ENCODE measurements at regions not wholly inside any gene's neighbourhood (a gene's known extent, or its start where the extent isn't known, plus 50 kb on each side); places are given as distances from the start of the nearest gene placed in this dataset.
A peak's percentile ranks its signal among the peaks of the same experiment; 100 is the strongest.

GRCh38 chr6:76684875-76685274 lies 612.4 kb upstream of the IMPG1 start:
- H3K4me1 Mint-ChIP-seq (ENCODE audit: low read depth, unreplicated experiment), result peaks cover 12% of the 10 kb centered on the region
- no peaks in the 10 kb centered on the region for H3K9me3 Mint-ChIP-seq (ENCODE audit: unreplicated experiment)
- peak overlapping the region; percentile 70 for H3K27ac Mint-ChIP-seq (ENCODE audit: unreplicated experiment)
- no peak for DNase-seq
- H3K27me3 Mint-ChIP-seq (ENCODE audit: unreplicated experiment), result no peaks in the 10 kb centered on the region
- no peak for TF ChIP-seq CTCF (IDR thresholded peaks at IDR 0.05; ENCODE audit: partially characterized antibody, unreplicated experiment)
- no peak overlapping the region for H3K4me3 Mint-ChIP-seq (ENCODE audit: unreplicated experiment)
- H3K36me3 Mint-ChIP-seq (ENCODE audit: unreplicated experiment), result peaks cover 6% of the 10 kb centered on the region

- Mint-ChIP-seq H3K9me3 (ENCODE audit: unreplicated experiment) (no peaks in the 10 kb centered on the region), H3K27ac (ENCODE audit: unreplicated experiment) (peak overlapping the region; percentile 65), H3K27me3 (ENCODE audit: unreplicated experiment) (no peaks in the 10 kb centered on the region), H3K4me1 (ENCODE audit: low read depth, unreplicated experiment) (peaks cover 12% of the 10 kb centered on the region), H3K36me3 (ENCODE audit: unreplicated experiment) (peaks cover 6% of the 10 kb centered on the region), H3K4me3 (ENCODE audit: unreplicated experiment) (no peak overlapping the region)
- no peak for DNase-seq
- TF ChIP-seq CTCF (IDR thresholded peaks at IDR 0.05; ENCODE audit: partially characterized antibody, unreplicated experiment), result no peak
Measured at GRCh38 chr6:76683985-76684384, 611.5 kb upstream of the IMPG1 start.

GRCh38 chr6:76682842-76683241 lies 610.4 kb upstream of the IMPG1 start:
- Mint-ChIP-seq H3K36me3 (ENCODE audit: unreplicated experiment) (peaks cover under 1% of the 10 kb centered on the region), H3K27ac (ENCODE audit: unreplicated experiment) (no peak overlapping the region), H3K27me3 (ENCODE audit: unreplicated experiment) (no peaks in the 10 kb centered on the region), H3K4me1 (ENCODE audit: low read depth, unreplicated experiment) (peaks cover 12% of the 10 kb centered on the region), H3K9me3 (ENCODE audit: unreplicated experiment) (no peaks in the 10 kb centered on the region), H3K4me3 (ENCODE audit: unreplicated experiment) (no peak overlapping the region)
- DNase-seq, result no peak
- TF ChIP-seq CTCF (IDR thresholded peaks at IDR 0.05; ENCODE audit: partially characterized antibody, unreplicated experiment), result peak; percentile 75

- TF ChIP-seq CTCF (IDR thresholded peaks at IDR 0.05; ENCODE audit: partially characterized antibody, unreplicated experiment), result no peak
- no peak for DNase-seq
- Mint-ChIP-seq H3K36me3 (ENCODE audit: unreplicated experiment) (no peaks in the 10 kb centered on the region), H3K4me3 (ENCODE audit: unreplicated experiment) (no peak overlapping the region), H3K9me3 (ENCODE audit: unreplicated experiment) (no peaks in the 10 kb centered on the region), H3K27me3 (ENCODE audit: unreplicated experiment) (no peaks in the 10 kb centered on the region), H3K4me1 (ENCODE audit: low read depth, unreplicated experiment) (peaks cover 12% of the 10 kb centered on the region), H3K27ac (ENCODE audit: unreplicated experiment) (no peak overlapping the region)
Measured at GRCh38 chr6:76681781-76682180, 609.3 kb upstream of the IMPG1 start.

- no peak overlapping the region for H3K4me3 Mint-ChIP-seq (ENCODE audit: unreplicated experiment)
- H3K27ac Mint-ChIP-seq (ENCODE audit: unreplicated experiment), result no peak overlapping the region
- no peaks in the 10 kb centered on the region for H3K36me3 Mint-ChIP-seq (ENCODE audit: unreplicated experiment)
- peaks cover 3% of the 10 kb centered on the region for H3K9me3 Mint-ChIP-seq (ENCODE audit: unreplicated experiment)
- TF ChIP-seq CTCF (IDR thresholded peaks at IDR 0.05; ENCODE audit: partially characterized antibody, unreplicated experiment), result no peak
- no peak for DNase-seq
- peaks cover 2% of the 10 kb centered on the region for H3K4me1 Mint-ChIP-seq (ENCODE audit: low read depth, unreplicated experiment)
- no peaks in the 10 kb centered on the region for H3K27me3 Mint-ChIP-seq (ENCODE audit: unreplicated experiment)
Measured at GRCh38 chr6:76677017-76677416, 604.6 kb upstream of the IMPG1 start.
